MCF 10A (cell line): ENCODE measurements at regions not wholly inside any gene's neighbourhood (a gene's known extent, or its start where the extent isn't known, plus 50 kb on each side); places are given as distances from the start of the nearest gene placed in this dataset.
A peak's percentile ranks its signal among the peaks of the same experiment; 100 is the strongest.

ENCODE experiments used
- BruUV-seq: library from RNA; stranded (reverse); fragments of 400-500 nt; replicated peaks from 2 replicates; lab custom pipeline; 2021; lab: Mats Ljungman, UMichigan
- CTCF ChIA-PET: fragments of 300-600 bp; sonication (Branson Sonifier 250); formaldehyde crosslinking; extraction: SDS; loops from one replicate; lab custom pipeline; 2021; ENCODE audit warnings: antibody characterized with exemption, inconsistent platforms; lab: Yijun Ruan, JAX
- POLR2A ChIA-PET: fragments of 300-600, 350-650 bp; sonication (Branson Sonifier 250); formaldehyde crosslinking; extraction: SDS; loops from one replicate; lab custom pipeline; 2020; ENCODE audit warnings: antibody characterized with exemption, inconsistent platforms; lab: Yijun Ruan, JAX
- DNase-seq: peaks from one replicate; pipeline ENCODE4 v3.0.0-alpha.2; 2018; ENCODE audit not compliant: unreplicated experiment
- H3K27ac Mint-ChIP-seq: one replicate; pipeline ENCODE4 v1.8.0; 2022; ENCODE audit warnings: mild to moderate bottlenecking, low read depth, mixed read lengths; ENCODE audit not compliant: unreplicated experiment
- H3K27me3 Mint-ChIP-seq: one replicate; pipeline ENCODE4 v1.8.0; 2022; ENCODE audit warnings: mixed read lengths; ENCODE audit not compliant: insufficient read depth, unreplicated experiment
- H3K36me3 Mint-ChIP-seq: one replicate; pipeline ENCODE4 v1.8.0; 2022; ENCODE audit warnings: mild to moderate bottlenecking, moderate library complexity, mixed read lengths; ENCODE audit not compliant: insufficient read depth, unreplicated experiment
- H3K4me1 Mint-ChIP-seq: one replicate; pipeline ENCODE4 v1.8.0; 2022; ENCODE audit warnings: mixed read lengths; ENCODE audit not compliant: insufficient read depth, unreplicated experiment
- H3K4me3 Mint-ChIP-seq: one replicate; pipeline ENCODE4 v1.8.0; 2022; ENCODE audit warnings: mild to moderate bottlenecking, moderate library complexity, mixed read lengths; ENCODE audit not compliant: unreplicated experiment
- H3K9me3 Mint-ChIP-seq: one replicate; pipeline ENCODE4 v1.8.0; 2022; ENCODE audit warnings: mixed read lengths; ENCODE audit not compliant: unreplicated experiment
- intact Hi-C: fragments of 100-400 bp; cut with micrococcal nuclease; formaldehyde crosslinking; loops from 2 replicates; pipeline ENCODE4 v1.14.1; 2022
- TF ChIP-seq, protein P1 (sequence below): fragments of 200-600 bp; IDR thresholded peaks from one replicate; pipeline ENCODE4 v1.8.0; 2022; ENCODE audit warnings: antibody characterized with exemption, mild to moderate bottlenecking; ENCODE audit not compliant: unreplicated experiment

DNA sequence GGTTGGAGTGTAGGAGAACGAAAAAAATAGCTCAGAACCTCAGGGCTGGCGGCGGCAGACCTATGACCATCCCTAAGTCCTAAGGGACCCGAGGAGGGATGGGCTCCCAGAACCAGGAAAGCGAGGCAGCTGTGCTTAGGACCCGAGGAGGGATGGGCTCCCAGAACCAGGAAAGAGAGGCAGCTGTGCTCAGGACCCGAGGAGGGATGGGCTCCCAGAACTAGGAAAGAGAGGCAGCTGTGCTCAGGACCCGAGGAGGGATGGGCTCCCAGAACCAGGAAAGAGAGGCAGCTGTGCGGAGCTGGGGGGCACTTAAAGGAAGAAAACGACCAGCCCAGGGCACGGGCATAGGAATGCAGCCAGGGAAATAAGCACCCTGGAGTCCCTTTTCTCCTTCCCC lies 125.0 kb upstream of the DLG1 start:
- CTCF ChIA-PET, result interaction anchor here (0.6 kb wide), 1 partner anchor 43 kb away, joined by 3 read pairs; no protein-coding TSS in a partner anchor
- peaks cover 18% of the 10 kb centered on the region for H3K4me1 Mint-ChIP-seq
- H3K4me3 Mint-ChIP-seq, result no peak overlapping the region
- intact Hi-C loops, result no loop called here
- no peaks in the 10 kb centered on the region for H3K9me3 Mint-ChIP-seq
- POLR2A ChIA-PET, result no interaction called here
- TF ChIP-seq, protein P1, sequence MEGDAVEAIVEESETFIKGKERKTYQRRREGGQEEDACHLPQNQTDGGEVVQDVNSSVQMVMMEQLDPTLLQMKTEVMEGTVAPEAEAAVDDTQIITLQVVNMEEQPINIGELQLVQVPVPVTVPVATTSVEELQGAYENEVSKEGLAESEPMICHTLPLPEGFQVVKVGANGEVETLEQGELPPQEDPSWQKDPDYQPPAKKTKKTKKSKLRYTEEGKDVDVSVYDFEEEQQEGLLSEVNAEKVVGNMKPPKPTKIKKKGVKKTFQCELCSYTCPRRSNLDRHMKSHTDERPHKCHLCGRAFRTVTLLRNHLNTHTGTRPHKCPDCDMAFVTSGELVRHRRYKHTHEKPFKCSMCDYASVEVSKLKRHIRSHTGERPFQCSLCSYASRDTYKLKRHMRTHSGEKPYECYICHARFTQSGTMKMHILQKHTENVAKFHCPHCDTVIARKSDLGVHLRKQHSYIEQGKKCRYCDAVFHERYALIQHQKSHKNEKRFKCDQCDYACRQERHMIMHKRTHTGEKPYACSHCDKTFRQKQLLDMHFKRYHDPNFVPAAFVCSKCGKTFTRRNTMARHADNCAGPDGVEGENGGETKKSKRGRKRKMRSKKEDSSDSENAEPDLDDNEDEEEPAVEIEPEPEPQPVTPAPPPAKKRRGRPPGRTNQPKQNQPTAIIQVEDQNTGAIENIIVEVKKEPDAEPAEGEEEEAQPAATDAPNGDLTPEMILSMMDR, result no peak
- no peak overlapping the region for H3K27ac Mint-ChIP-seq
- H3K27me3 Mint-ChIP-seq, result peaks cover 20% of the 10 kb centered on the region
- DNase-seq, result no peak
- no TSS peak for BruUV-seq
- H3K36me3 Mint-ChIP-seq, result no peaks in the 10 kb centered on the region

DNA sequence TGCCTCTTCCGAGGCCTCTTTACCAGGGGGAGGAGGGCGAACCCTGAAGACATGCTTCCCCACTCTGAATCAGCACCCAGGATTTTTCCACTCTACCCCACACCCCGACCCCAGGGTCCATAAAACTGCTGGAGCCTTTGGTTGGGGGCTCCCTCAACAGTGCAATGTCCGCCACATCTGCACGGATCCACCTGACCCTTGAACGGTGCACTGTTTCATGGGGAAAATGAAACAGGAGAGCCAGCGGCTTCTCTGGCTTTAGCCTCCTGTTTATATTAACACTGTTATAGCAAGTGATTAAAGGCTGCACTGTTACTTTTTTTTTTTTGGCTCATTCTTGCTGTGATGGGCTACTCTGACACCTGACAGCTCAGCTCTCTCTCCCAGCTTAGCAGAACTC lies 124.1 kb upstream of the DLG1 start:
- peak overlapping the region; percentile 75 for H3K27ac Mint-ChIP-seq
- H3K4me1 Mint-ChIP-seq, result peaks cover 13% of the 10 kb centered on the region
- H3K27me3 Mint-ChIP-seq, result peaks cover 20% of the 10 kb centered on the region
- intact Hi-C loops, result no loop called here
- POLR2A ChIA-PET, result interaction anchor here (0.6 to 1.5 kb wide), 11 partner anchors 8 to 125 kb away, joined by 3 to 14 read pairs (median 4); partner anchors contain the start of gene DLG1
- H3K36me3 Mint-ChIP-seq, result no peaks in the 10 kb centered on the region
- CTCF ChIA-PET, result interaction anchor here (0.6 to 1.8 kb wide), 5 partner anchors 13 to 87 kb away, joined by 3 to 7 read pairs (median 5); no protein-coding TSS in a partner anchor
- TF ChIP-seq, protein P1, result no peak
- no peak for DNase-seq
- BruUV-seq, result no TSS peak
- no peak overlapping the region for H3K4me3 Mint-ChIP-seq
- H3K9me3 Mint-ChIP-seq, result no peaks in the 10 kb centered on the region

DNA sequence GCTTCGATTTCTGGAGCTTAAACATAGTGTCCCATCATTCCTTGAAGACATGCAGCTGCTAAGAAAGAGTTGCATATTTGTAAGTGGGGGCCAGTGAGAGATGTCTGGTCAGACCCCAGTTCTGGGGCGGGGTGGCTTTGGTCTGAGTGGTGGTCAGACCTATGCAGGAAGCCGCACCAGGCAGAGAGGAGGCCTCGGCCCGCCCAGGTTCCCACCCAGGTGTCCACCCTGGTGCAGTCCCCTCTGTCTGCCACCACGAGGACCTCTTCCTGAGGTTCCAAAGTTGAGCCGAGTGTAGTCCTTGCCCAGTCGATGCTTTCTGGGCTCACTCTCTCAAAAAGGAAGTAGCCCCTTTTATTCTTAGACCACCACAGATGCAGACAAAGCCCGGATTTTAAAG lies 122.6 kb upstream of the DLG1 start:
- Mint-ChIP-seq H3K9me3 (no peaks in the 10 kb centered on the region), H3K27me3 (peaks cover 20% of the 10 kb centered on the region), H3K27ac (no peak overlapping the region), H3K4me1 (peaks cover 12% of the 10 kb centered on the region), H3K4me3 (no peak overlapping the region), H3K36me3 (no peaks in the 10 kb centered on the region)
- no TSS peak for BruUV-seq
- TF ChIP-seq, protein P1, result no peak
- no peak for DNase-seq
- CTCF ChIA-PET, result interaction anchor here (0.8 kb wide), 1 partner anchor 53 kb away, joined by 3 read pairs; no protein-coding TSS in a partner anchor
- POLR2A ChIA-PET, result no interaction called here
- intact Hi-C loops, result no loop called here

DNA sequence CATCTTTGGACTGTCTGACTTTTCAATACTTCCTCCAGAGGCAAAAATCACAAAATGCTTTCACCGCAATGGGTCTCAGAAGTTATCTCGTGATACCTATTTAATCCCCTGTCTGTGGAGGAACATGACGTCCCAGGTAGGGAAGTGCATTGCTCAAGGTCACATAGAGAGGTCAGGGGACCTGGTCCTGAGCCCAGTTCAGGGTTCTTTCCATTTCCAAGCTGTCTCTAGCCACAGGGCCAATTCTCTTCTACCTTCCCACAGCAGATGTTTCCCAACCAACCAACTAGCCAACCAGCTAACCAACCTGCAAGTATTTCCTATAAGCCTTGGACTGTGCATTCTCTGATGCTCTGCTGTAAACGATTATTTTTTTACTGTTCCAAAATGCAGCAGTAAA lies 122.2 kb upstream of the DLG1 start:
- Mint-ChIP-seq H3K36me3 (no peaks in the 10 kb centered on the region), H3K9me3 (no peaks in the 10 kb centered on the region), H3K4me1 (peaks cover 12% of the 10 kb centered on the region), H3K27me3 (peaks cover 20% of the 10 kb centered on the region), H3K4me3 (no peak overlapping the region), H3K27ac (no peak overlapping the region)
- CTCF ChIA-PET, result interaction anchor here (0.6 to 0.8 kb wide), 3 partner anchors 19 to 178 kb away, joined by 3 read pairs; no protein-coding TSS in a partner anchor
- intact Hi-C loops, result no loop called here
- no peak for DNase-seq
- POLR2A ChIA-PET, result no interaction called here
- TF ChIP-seq, protein P1, result no peak
- BruUV-seq, result no TSS peak
